Neural progenitor cell (in vitro differentiated cells): ENCODE measurements at regions not wholly inside any gene's neighbourhood (a gene's known extent, or its start where the extent isn't known, plus 50 kb on each side); places are given as distances from the start of the nearest gene placed in this dataset.

Source experiments
- DNase-seq: peaks from one replicate; pipeline ENCODE4 v3.0.0-alpha.2; 2016; ENCODE audit warnings: low spot score
- H2AFZ ChIP-seq: fragments of 200-600 bp; sonication (generic); replicated peaks from 2 replicates; pipeline ENCODE4 v1.6.1; 2016; ENCODE audit warnings: antibody characterized with exemption
- H3F3A ChIP-seq: fragments of 200-600 bp; sonication (generic); 2 replicates; pipeline ENCODE4 v1.6.1; 2016; ENCODE audit warnings: antibody characterized with exemption, low read depth
- H3K27ac ChIP-seq: fragments of 200-600 bp; sonication (generic); 2 replicates; pipeline ENCODE4 v1.5.1; 2016; ENCODE audit warnings: mild to moderate bottlenecking
- H3K27me3 ChIP-seq: fragments of 200-600 bp; sonication (generic); 2 replicates; pipeline ENCODE4 v1.6.1; 2016; ENCODE audit warnings: mild to moderate bottlenecking, moderate library complexity
- H3K36me3 ChIP-seq: fragments of 200-600 bp; sonication (generic); 2 replicates; pipeline ENCODE4 v1.5.1; 2016
- H3K4me1 ChIP-seq: fragments of 200-600 bp; sonication (generic); 2 replicates; pipeline ENCODE4 v1.6.1; 2016; ENCODE audit warnings: mixed run types
- H3K4me2 ChIP-seq: fragments of 200-600 bp; sonication (generic); 2 replicates; pipeline ENCODE4 v1.6.1; 2016
- H3K4me3 ChIP-seq: fragments of 200-600 bp; sonication (generic); 2 replicates; pipeline ENCODE4 v1.5.1; 2016
- H3K79me2 ChIP-seq: fragments of 200-600 bp; sonication (generic); 2 replicates; pipeline ENCODE4 v1.6.1; 2016; ENCODE audit warnings: low read depth
- H3K9ac ChIP-seq: fragments of 200-600 bp; sonication (generic); 2 replicates; pipeline ENCODE4 v1.6.1; 2016
- H3K9me3 ChIP-seq: fragments of 200-600 bp; sonication (generic); 2 replicates; pipeline ENCODE4 v1.5.1; 2016; ENCODE audit warnings: low read depth
- H4K20me1 ChIP-seq: fragments of 200-600 bp; sonication (generic); 2 replicates; pipeline ENCODE4 v1.6.1; 2016; ENCODE audit warnings: low read depth
- H3K27ac Mint-ChIP-seq: 3 replicates; pipeline ENCODE4 v1.8.0; 2021; ENCODE audit warnings: mixed read lengths
- H3K27me3 Mint-ChIP-seq: 2 replicates; pipeline ENCODE4 v1.8.0; 2022; ENCODE audit warnings: low read depth, mild to moderate bottlenecking, inconsistent platforms, moderate library complexity, mixed read lengths; ENCODE audit not compliant: insufficient read depth
- H3K36me3 Mint-ChIP-seq: 3 replicates; pipeline ENCODE4 v1.8.0; 2021; ENCODE audit warnings: mixed read lengths
- H3K4me1 Mint-ChIP-seq: 3 replicates; pipeline ENCODE4 v1.8.0; 2021; ENCODE audit warnings: mixed read lengths
- H3K4me3 Mint-ChIP-seq: 3 replicates; pipeline ENCODE4 v1.8.0; 2021; ENCODE audit warnings: mild to moderate bottlenecking, moderate library complexity, mixed read lengths
- H3K9me3 Mint-ChIP-seq: 3 replicates; pipeline ENCODE4 v1.8.0; 2020; ENCODE audit warnings: mixed read lengths
- EZH2 ChIP-seq: fragments of 200-600 bp; sonication (generic); IDR thresholded peaks from 2 replicates; pipeline ENCODE4 v1.6.1; 2017; ENCODE audit warnings: antibody characterized with exemption, mild to moderate bottlenecking, moderate library complexity
- EZH2phosphoT487 ChIP-seq: fragments of 200-600 bp; sonication (generic); IDR thresholded peaks from 2 replicates; pipeline ENCODE4 v1.6.1; 2017; ENCODE audit warnings: antibody characterized with exemption
- TF ChIP-seq, protein P1 (sequence below): fragments of 200-600 bp; sonication (generic); IDR thresholded peaks from 2 replicates; pipeline ENCODE4 v1.5.1; 2017; ENCODE audit warnings: antibody characterized with exemption, mild to moderate bottlenecking

DNA sequence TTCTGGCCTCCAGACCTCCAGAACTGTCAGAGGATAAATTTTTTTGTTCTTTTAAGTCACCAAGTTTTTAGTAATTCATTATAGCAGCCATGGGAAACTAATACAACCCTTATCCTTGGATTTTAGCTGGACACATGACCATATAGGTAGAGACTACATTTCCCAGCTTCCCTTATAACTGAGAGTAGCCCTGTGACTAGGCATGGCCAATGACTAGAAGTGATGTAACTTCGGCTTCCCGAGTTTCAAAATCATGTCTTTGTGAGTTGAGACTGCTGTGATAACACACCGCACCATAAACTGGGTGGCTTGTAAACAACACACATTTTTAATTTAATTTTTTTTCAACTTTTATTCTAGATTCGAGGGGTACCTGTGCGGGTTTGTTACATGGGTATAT lies 134.0 kb upstream of the SERTAD2 start:
- Mint-ChIP-seq H3K4me1 (no peaks in the 10 kb centered on the region), H3K36me3 (no peaks in the 10 kb centered on the region), H3K4me3 (no peak overlapping the region), H3K9me3 (peaks cover 4% of the 10 kb centered on the region), H3K27me3 (peaks cover 2% of the 10 kb centered on the region), H3K27ac (no peak overlapping the region)
- no peaks in the 10 kb centered on the region for H4K20me1 ChIP-seq
- H3K4me3 ChIP-seq: no peak overlapping the region
- H2AFZ ChIP-seq: no peak overlapping the region
- no peak overlapping the region for H3K27ac ChIP-seq
- H3K79me2 ChIP-seq: no peaks in the 10 kb centered on the region
- H3F3A ChIP-seq: no peaks in the 10 kb centered on the region
- no peaks in the 10 kb centered on the region for H3K9me3 ChIP-seq
- H3K27me3 ChIP-seq: no peaks in the 10 kb centered on the region
- no peak for DNase-seq
- no peaks in the 10 kb centered on the region for H3K4me1 ChIP-seq
- no peak overlapping the region for H3K9ac ChIP-seq
- TF ChIP-seq EZH2phosphoT487 (no peak), EZH2 (no peak)
- TF ChIP-seq, protein P1, sequence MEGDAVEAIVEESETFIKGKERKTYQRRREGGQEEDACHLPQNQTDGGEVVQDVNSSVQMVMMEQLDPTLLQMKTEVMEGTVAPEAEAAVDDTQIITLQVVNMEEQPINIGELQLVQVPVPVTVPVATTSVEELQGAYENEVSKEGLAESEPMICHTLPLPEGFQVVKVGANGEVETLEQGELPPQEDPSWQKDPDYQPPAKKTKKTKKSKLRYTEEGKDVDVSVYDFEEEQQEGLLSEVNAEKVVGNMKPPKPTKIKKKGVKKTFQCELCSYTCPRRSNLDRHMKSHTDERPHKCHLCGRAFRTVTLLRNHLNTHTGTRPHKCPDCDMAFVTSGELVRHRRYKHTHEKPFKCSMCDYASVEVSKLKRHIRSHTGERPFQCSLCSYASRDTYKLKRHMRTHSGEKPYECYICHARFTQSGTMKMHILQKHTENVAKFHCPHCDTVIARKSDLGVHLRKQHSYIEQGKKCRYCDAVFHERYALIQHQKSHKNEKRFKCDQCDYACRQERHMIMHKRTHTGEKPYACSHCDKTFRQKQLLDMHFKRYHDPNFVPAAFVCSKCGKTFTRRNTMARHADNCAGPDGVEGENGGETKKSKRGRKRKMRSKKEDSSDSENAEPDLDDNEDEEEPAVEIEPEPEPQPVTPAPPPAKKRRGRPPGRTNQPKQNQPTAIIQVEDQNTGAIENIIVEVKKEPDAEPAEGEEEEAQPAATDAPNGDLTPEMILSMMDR: no peak
- H3K4me2 ChIP-seq: no peak overlapping the region
- H3K36me3 ChIP-seq: no peaks in the 10 kb centered on the region

DNA sequence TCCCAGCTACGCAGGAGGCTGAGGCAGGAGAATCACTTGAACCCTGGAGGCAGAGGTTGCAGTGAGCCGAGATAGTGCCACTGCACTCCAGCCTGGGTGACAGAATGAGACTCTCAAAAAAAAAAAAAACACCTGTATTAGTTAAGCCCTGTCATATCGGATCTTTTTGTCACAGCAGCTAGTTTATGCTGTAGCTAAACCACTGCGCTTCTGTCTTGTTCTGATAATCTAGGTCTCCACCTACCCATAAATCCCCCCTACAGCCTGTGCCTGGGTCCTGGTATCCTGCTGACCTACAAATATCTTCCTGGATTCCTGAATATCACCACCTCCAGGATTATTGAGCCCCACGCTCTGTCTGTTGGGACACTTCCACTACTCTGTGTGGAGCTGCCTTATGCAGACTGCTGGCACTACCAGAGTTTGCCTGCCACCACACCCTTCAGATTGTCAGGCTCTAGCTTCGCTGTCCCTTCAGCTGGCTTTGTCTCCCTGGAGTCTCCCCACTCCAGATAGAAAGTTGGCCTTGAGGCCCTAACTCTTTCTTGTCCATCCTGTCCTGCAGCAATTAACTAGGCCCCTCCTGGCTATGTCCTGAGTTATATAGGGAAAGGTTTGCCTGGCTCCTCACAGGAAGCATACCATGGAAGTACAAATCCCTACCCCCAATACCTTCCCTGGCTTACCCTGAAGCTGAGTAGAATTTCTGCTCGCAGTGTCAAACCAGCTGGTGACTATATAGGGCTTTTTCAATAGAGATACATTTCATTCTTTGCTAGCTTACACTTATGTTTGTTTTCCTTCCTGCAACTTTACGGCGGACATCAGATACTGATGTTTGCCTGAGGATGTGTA lies 136.0 kb upstream of the SERTAD2 start:
- Mint-ChIP-seq H3K4me1 (no peaks in the 10 kb centered on the region), H3K27ac (no peak overlapping the region), H3K27me3 (peaks cover 2% of the 10 kb centered on the region), H3K36me3 (no peaks in the 10 kb centered on the region), H3K9me3 (peaks cover 4% of the 10 kb centered on the region), H3K4me3 (peak overlapping the region; percentile 48)
- Histone ChIP-seq H3K79me2 (no peaks in the 10 kb centered on the region), H3K9me3 (no peaks in the 10 kb centered on the region), H3K4me3 (no peak overlapping the region), H3K4me2 (no peak overlapping the region), H3K9ac (no peak overlapping the region), H4K20me1 (no peaks in the 10 kb centered on the region), H3K4me1 (no peaks in the 10 kb centered on the region), H2AFZ (peak overlapping the region; percentile 53), H3K27me3 (no peaks in the 10 kb centered on the region), H3K27ac (no peak overlapping the region), H3F3A (no peaks in the 10 kb centered on the region), H3K36me3 (no peaks in the 10 kb centered on the region)
- TF ChIP-seq, protein P1: no peak
- no peak for TF ChIP-seq EZH2phosphoT487
- TF ChIP-seq EZH2: no peak
- DNase-seq: no peak

DNA sequence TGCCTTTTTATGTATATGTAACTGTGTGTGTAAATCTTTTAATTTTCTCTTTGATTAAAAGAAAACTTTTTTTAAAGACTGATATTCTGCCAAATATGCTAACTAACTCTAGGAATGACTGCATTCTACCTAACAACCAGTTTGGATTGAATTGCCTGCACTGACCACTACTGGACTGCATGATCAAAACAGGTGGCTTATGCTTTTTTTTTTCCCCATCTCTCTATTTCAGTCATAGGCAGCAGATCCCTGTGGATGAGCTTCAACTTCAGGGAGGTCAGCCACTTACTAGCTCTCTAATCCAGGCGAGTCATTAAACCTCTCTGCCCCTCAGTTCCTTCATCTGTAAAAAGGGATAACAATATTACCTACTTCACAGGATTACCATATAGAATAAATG lies 138.6 kb upstream of the SERTAD2 start:
- Histone ChIP-seq H3K4me2 (no peak overlapping the region), H3K79me2 (no peaks in the 10 kb centered on the region), H3K27ac (no peak overlapping the region), H3K4me3 (no peak overlapping the region), H3K27me3 (no peaks in the 10 kb centered on the region), H3K36me3 (no peaks in the 10 kb centered on the region), H2AFZ (no peak overlapping the region), H3F3A (no peaks in the 10 kb centered on the region), H3K4me1 (no peaks in the 10 kb centered on the region), H3K9ac (no peak overlapping the region), H4K20me1 (no peaks in the 10 kb centered on the region), H3K9me3 (no peaks in the 10 kb centered on the region)
- no peak for DNase-seq
- H3K4me3 Mint-ChIP-seq: no peak overlapping the region
- no peaks in the 10 kb centered on the region for H3K4me1 Mint-ChIP-seq
- H3K27ac Mint-ChIP-seq: no peak overlapping the region
- no peaks in the 10 kb centered on the region for H3K36me3 Mint-ChIP-seq
- peaks cover 4% of the 10 kb centered on the region for H3K9me3 Mint-ChIP-seq
- H3K27me3 Mint-ChIP-seq: peaks cover 2% of the 10 kb centered on the region
- TF ChIP-seq EZH2phosphoT487: no peak
- TF ChIP-seq EZH2: no peak
- TF ChIP-seq, protein P1: no peak
